Tibial artery (tissue), 4 donors: ENCODE measurements at regions not wholly inside any gene's neighbourhood (a gene's known extent, or its start where the extent isn't known, plus 50 kb on each side); places are given as distances from the start of the nearest gene placed in this dataset.

Experiments
- DNase-seq, 2 donors: peaks; one replicate each; pipeline ENCODE4 v3.0.0-alpha.2; 2019
- H3K27ac ChIP-seq, 2 donors: fragments of 200-600 bp; sonication (generic) in 1 of 2; 1 replicate in 1 of 2; 2 replicates in 1 of 2; pipeline ENCODE4 v1.5.1; 2018 to 2019; ENCODE audit warnings: mild to moderate bottlenecking in 1 of 2
- H3K27me3 ChIP-seq, 2 donors: fragments of 200-600 bp; sonication (generic) in 1 of 2; one replicate each; pipeline versions ENCODE4 v1.5.1 to v1.6.0; 2016 to 2019
- H3K36me3 ChIP-seq, 3 donors: fragments of 200-600 bp; sonication (generic) in 2 of 3; one replicate each; pipeline ENCODE4 v1.5.1; 2016 to 2019; ENCODE audit warnings: mild to moderate bottlenecking in 2 of 3
- H3K4me1 ChIP-seq, 4 donors: fragments of 200-600 bp; sonication (generic) in 2 of 4; 1 replicate in 3 of 4; 2 replicates in 1 of 4; pipeline ENCODE4 v1.5.1; 2016 to 2019
- H3K4me3 ChIP-seq, 2 donors: fragments of 200-600 bp; sonication (generic) in 1 of 2; 1 replicate in 1 of 2; 2 replicates in 1 of 2; pipeline ENCODE4 v1.5.1; 2018 to 2019; ENCODE audit warnings: mild to moderate bottlenecking in 2 of 2
- H3K9me3 ChIP-seq, 3 donors: fragments of 200-600 bp; sonication (generic) in 1 of 3; one replicate each; pipeline ENCODE4 v1.5.1; 2016 to 2019
- intact Hi-C: fragments of 100-400 bp; cut with DNase I; formaldehyde crosslinking; loops from one replicate; pipeline ENCODE4 v1.15.0; 2023; ENCODE audit warnings: low total_unique reads
- TF ChIP-seq, protein P1 (sequence below), 2 experiments: fragments of 200-600 bp in 1 of 2; fragments of 450-650 bp in 1 of 2; IDR thresholded peaks; one replicate each; pipeline ENCODE4 v1.5.1; 2017 to 2019; ENCODE audit warnings: antibody characterized with exemption in 2 of 2, mild to moderate bottlenecking in 1 of 2, moderate library complexity in 1 of 2

DNA sequence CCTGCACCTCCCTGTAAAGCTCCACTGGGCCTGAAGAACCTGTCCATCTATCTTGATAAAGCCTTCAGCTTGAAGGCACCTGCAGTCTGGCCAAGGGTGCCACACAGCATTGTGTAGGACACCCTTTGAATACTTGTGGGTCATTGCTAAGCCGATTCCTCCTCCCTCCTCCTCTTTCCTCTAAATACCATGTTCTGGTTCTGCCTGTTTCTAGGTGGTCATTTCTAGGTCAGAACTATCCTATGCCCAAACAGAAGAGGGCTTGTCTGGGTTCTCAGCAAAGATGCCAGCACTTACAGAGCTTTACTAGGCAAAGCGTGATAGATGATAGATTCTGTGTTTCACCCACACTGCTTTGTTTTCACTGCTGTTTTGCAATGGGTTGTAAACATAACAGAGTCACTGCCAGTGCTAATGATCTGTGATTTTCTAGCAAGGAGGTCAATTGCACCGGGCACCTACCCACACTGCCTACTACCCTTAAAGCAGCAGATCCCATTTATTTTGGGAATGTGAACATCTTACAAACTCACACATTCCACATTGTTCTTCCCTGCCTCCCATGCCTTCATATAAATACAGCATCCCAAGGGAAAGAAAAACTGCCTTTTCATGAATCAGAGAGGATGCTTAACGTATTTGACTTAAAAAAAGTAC lies 279.1 kb upstream of the PITRM1 start:
- no peak for DNase-seq
- TF ChIP-seq, protein P1, sequence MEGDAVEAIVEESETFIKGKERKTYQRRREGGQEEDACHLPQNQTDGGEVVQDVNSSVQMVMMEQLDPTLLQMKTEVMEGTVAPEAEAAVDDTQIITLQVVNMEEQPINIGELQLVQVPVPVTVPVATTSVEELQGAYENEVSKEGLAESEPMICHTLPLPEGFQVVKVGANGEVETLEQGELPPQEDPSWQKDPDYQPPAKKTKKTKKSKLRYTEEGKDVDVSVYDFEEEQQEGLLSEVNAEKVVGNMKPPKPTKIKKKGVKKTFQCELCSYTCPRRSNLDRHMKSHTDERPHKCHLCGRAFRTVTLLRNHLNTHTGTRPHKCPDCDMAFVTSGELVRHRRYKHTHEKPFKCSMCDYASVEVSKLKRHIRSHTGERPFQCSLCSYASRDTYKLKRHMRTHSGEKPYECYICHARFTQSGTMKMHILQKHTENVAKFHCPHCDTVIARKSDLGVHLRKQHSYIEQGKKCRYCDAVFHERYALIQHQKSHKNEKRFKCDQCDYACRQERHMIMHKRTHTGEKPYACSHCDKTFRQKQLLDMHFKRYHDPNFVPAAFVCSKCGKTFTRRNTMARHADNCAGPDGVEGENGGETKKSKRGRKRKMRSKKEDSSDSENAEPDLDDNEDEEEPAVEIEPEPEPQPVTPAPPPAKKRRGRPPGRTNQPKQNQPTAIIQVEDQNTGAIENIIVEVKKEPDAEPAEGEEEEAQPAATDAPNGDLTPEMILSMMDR (IDR thresholded peaks at IDR 0.05): no peak
- H3K9me3 ChIP-seq: no peaks in the 10 kb centered on the region
- no peaks in the 10 kb centered on the region for H3K27me3 ChIP-seq
- peak overlapping the region; percentile 64 to 68 for H3K27ac ChIP-seq
- peak overlapping the region in 1 of 2 donors; percentile 22 for H3K4me3 ChIP-seq
- intact Hi-C loops: loop anchor here (2.0 kb wide), 1 partner anchor 73 kb away; no protein-coding TSS in a partner anchor
- no peaks in the 10 kb centered on the region for H3K36me3 ChIP-seq
- peaks cover 0 to 26% (median 17%) of the 10 kb centered on the region in 4 donors for H3K4me1 ChIP-seq

DNA sequence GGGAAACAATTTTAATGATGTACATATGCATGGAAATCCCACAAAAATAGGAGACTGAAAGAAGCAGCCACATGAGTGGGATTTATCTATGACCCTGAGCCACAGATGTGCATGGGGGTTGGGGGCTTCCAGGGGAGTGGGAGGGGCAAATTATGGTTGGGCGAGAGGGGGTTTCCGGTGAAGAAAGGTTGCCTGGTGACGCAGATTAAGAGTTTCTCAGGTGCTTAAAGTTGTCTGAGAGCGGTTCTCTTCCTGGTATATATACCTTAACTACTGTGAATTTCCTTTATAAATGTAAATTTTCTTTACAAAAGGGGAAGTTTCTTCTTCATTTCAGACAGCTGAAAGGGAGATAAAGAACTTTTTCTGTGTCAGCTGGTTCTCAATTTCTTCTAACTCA lies 273.6 kb upstream of the PITRM1 start:
- H3K9me3 ChIP-seq: no peaks in the 10 kb centered on the region
- TF ChIP-seq, protein P1 (IDR thresholded peaks at IDR 0.05): no peak

DNA sequence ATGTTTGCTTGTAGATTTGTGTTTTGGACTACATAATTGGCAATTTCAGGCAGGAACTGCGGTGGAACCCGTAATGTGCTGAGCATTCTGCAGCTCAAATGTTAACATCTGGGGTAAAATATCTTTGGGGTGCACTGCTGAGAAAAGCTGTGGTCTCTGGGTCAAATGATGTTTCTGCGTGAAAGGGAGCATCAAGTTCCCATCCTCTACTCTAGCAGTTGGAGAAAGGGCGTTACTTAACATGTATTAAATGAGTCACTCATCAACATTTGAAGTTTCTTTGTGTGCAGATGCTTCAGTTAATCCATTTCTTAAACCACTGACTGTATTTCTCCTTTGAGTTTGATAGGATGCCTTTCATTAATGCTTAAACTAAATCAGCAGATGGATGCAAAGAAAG lies 273.1 kb upstream of the PITRM1 start:
- DNase-seq: no peak
- no peaks in the 10 kb centered on the region for H3K9me3 ChIP-seq
- intact Hi-C loops: no loop called here
- TF ChIP-seq, protein P1 (IDR thresholded peaks at IDR 0.05): no peak
- H3K4me1 ChIP-seq: no peaks in the 10 kb centered on the region
- H3K27me3 ChIP-seq: no peaks in the 10 kb centered on the region
- no peak overlapping the region for H3K4me3 ChIP-seq
- H3K27ac ChIP-seq: no peak overlapping the region
- H3K36me3 ChIP-seq: no peaks in the 10 kb centered on the region

More for the DNA sequence above, 273.6 kb upstream of the PITRM1 start:
- Histone ChIP-seq H3K27ac (no peak overlapping the region), H3K27me3 (no peaks in the 10 kb centered on the region), H3K4me3 (no peak overlapping the region), H3K4me1 (peaks cover 0 to under 1% (median 0%) of the 10 kb centered on the region in 4 donors), H3K36me3 (no peaks in the 10 kb centered on the region)
- no peak for DNase-seq
- intact Hi-C loops: no loop called here

DNA sequence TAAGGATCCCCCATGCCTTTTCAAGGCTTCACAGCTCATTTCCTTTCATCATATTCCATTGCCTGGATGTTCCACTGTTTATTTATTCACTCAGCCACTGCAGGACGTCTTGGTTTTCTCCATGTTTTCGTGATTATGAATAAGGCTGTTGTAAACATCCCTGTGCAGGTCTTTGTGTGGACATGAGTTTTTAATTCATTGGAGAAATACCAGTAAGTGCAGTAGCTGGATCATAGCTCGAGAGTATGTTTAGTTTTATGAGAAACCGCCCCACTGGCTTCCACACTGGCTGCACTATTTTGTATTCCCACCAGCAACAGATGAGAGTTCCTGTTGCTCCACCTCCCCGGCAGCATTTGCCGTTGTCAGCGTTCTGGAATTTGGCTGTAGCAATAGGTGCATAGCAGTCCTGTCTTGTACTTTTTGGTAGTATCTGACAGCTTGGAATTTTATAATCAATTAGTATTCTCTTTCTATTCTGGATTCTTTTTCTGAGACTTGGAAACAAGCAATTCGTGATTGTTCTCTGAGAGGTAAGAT lies 269.9 kb upstream of the PITRM1 start:
- no peaks in the 10 kb centered on the region for H3K27me3 ChIP-seq
- H3K4me1 ChIP-seq: peaks cover 0 to 2% (median 0%) of the 10 kb centered on the region in 4 donors
- no peak overlapping the region for H3K4me3 ChIP-seq
- no peak for DNase-seq
- H3K27ac ChIP-seq: no peak overlapping the region
- intact Hi-C loops: no loop called here
- TF ChIP-seq, protein P1 (IDR thresholded peaks at IDR 0.05): no peak
- no peaks in the 10 kb centered on the region for H3K36me3 ChIP-seq
- peaks cover 0 to 3% (median 0%) of the 10 kb centered on the region in 3 donors for H3K9me3 ChIP-seq

DNA sequence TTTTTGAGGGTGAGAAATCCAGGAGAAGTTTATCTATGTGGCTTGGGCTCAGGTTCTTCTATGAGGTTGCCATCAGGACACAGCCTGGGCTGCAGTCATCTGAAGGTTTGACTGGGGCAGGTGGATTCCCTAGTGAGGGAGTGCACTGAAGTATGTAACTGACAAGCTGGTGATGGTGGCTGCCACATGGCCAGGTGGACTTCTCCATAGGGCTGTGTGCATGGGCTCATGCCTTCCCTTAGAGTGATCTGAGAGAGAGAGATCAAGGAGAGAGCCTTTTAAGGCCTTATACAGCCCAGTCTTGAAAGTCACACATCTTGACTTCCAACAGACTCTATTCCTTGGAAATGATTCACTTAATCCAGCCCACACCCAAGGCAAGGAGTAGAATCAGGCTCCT lies 266.6 kb upstream of the PITRM1 start:
- Histone ChIP-seq H3K36me3 (no peaks in the 10 kb centered on the region), H3K27me3 (no peaks in the 10 kb centered on the region), H3K4me3 (no peak overlapping the region), H3K27ac (no peak overlapping the region), H3K9me3 (peaks cover 0 to 3% (median 0%) of the 10 kb centered on the region in 3 donors), H3K4me1 (peaks cover 0 to 12% (median 2%) of the 10 kb centered on the region in 4 donors)
- intact Hi-C loops: no loop called here
- no peak for DNase-seq
- TF ChIP-seq, protein P1 (IDR thresholded peaks at IDR 0.05): no peak
